Endodermal cell (in vitro differentiated cells): ENCODE measurements at regions not wholly inside any gene's neighbourhood (a gene's known extent, or its start where the extent isn't known, plus 50 kb on each side); places are given as distances from the start of the nearest gene placed in this dataset.
A peak's percentile ranks its signal among the peaks of the same experiment; 100 is the strongest.

ENCODE experiments used
- DNase-seq: peaks from one replicate; pipeline ENCODE4 v3.0.0-alpha.2; 2017
- H3K27ac ChIP-seq: 2 replicates; pipeline ENCODE4 v1.5.1; 2013; ENCODE audit warnings: mild to moderate bottlenecking, low read depth, low read length, moderate library complexity
- H3K27me3 ChIP-seq: 2 replicates; pipeline ENCODE4 v1.6.1; 2013; ENCODE audit warnings: mild to moderate bottlenecking, low read length, moderate library complexity; ENCODE audit not compliant: insufficient read depth, control insufficient read depth, poor library complexity, severe bottlenecking
- H3K36me3 ChIP-seq: 2 replicates; pipeline ENCODE4 v1.7.0; 2013; ENCODE audit warnings: mild to moderate bottlenecking, low read length, moderate library complexity; ENCODE audit not compliant: control insufficient read depth, insufficient read depth
- H3K4me1 ChIP-seq: one replicate; pipeline ENCODE4 v1.7.0; 2013; ENCODE audit warnings: low read length; ENCODE audit not compliant: control insufficient read depth, insufficient read depth
- H3K4me3 ChIP-seq: 2 replicates; pipeline ENCODE4 v1.5.1; 2013; ENCODE audit warnings: mild to moderate bottlenecking, low read length, moderate library complexity
- H3K9ac ChIP-seq: 2 replicates; pipeline ENCODE4 v1.6.1; 2013; ENCODE audit warnings: mild to moderate bottlenecking, low read length, moderate library complexity; ENCODE audit not compliant: poor library complexity, severe bottlenecking; ENCODE audit errors: extremely low read depth
- H3K9me3 ChIP-seq: 2 replicates; pipeline ENCODE4 v1.6.1; 2013; ENCODE audit warnings: mild to moderate bottlenecking, low read length, moderate library complexity; ENCODE audit not compliant: control insufficient read depth
- H3K27ac Mint-ChIP-seq: 2 replicates; pipeline ENCODE4 v1.8.0; 2020; ENCODE audit warnings: mixed read lengths
- H3K27me3 Mint-ChIP-seq: 2 replicates; pipeline ENCODE4 v1.8.0; 2021; ENCODE audit warnings: mild to moderate bottlenecking, mixed read lengths; ENCODE audit not compliant: insufficient read depth
- H3K36me3 Mint-ChIP-seq: 2 replicates; pipeline ENCODE4 v1.8.0; 2020; ENCODE audit warnings: low read depth, mixed read lengths
- H3K4me1 Mint-ChIP-seq: 2 replicates; pipeline ENCODE4 v1.8.0; 2020; ENCODE audit warnings: mixed read lengths
- H3K4me3 Mint-ChIP-seq: 2 replicates; pipeline ENCODE4 v1.8.0; 2020; ENCODE audit warnings: mild to moderate bottlenecking, moderate library complexity, mixed read lengths
- H3K9me3 Mint-ChIP-seq: 2 replicates; pipeline ENCODE4 v1.8.0; 2020; ENCODE audit warnings: mild to moderate bottlenecking, mixed read lengths
- CTCF ChIP-seq: fragments of 200-600 bp; sonication (generic); conservative IDR thresholded peaks from 2 replicates; pipeline ENCODE4 v1.5.0; 2021; ENCODE audit warnings: antibody characterized with exemption, mild to moderate bottlenecking
- WGBS, 2 experiments: methylation state at CpG; one replicate each; pipeline versions ENCODE4 v1.1.5 to v1.1.7; 2013; ENCODE audit warnings: missing lambda C conversion rate in 2 of 2, mixed read lengths in 1 of 2; ENCODE audit not compliant: insufficient coverage in 1 of 2, insufficient read length in 1 of 2; 5-methylcytosine and 5-hydroxymethylcytosine counted together

GRCh38 chrX:16268206-16268605 is 100.9 kb downstream of the MAGEB17 start:
- peaks cover 2% of the 10 kb centered on the region for H3K4me1 Mint-ChIP-seq
- H3K27ac ChIP-seq, result no peak overlapping the region
- H3K4me3 ChIP-seq, result no peak overlapping the region
- H3K4me3 Mint-ChIP-seq, result no peak overlapping the region
- peaks cover 7% of the 10 kb centered on the region for H3K36me3 Mint-ChIP-seq
- no peaks in the 10 kb centered on the region for H3K27me3 Mint-ChIP-seq
- TF ChIP-seq CTCF, result no peak
- H3K9ac ChIP-seq, result no peak overlapping the region
- H3K9me3 Mint-ChIP-seq, result peaks cover 21% of the 10 kb centered on the region
- no peak for DNase-seq
- H3K9me3 ChIP-seq, result no peaks in the 10 kb centered on the region
- no peaks in the 10 kb centered on the region for H3K27me3 ChIP-seq
- no peak overlapping the region for H3K27ac Mint-ChIP-seq
- H3K4me1 ChIP-seq, result no peaks in the 10 kb centered on the region
- 96 to 100% methylated on average over 1 to 2 of the region's 2 CpGs for WGBS, 2 experiments
- no peaks in the 10 kb centered on the region for H3K36me3 ChIP-seq

- Histone ChIP-seq H3K9me3 (no peaks in the 10 kb centered on the region), H3K4me1 (no peaks in the 10 kb centered on the region), H3K9ac (no peak overlapping the region), H3K27ac (no peak overlapping the region), H3K27me3 (no peaks in the 10 kb centered on the region), H3K4me3 (no peak overlapping the region), H3K36me3 (no peaks in the 10 kb centered on the region)
- H3K9me3 Mint-ChIP-seq, result peaks cover 59% of the 10 kb centered on the region
- H3K27ac Mint-ChIP-seq, result no peak overlapping the region
- TF ChIP-seq CTCF, result peak; percentile 70
- H3K27me3 Mint-ChIP-seq, result no peaks in the 10 kb centered on the region
- no peak overlapping the region for H3K4me3 Mint-ChIP-seq
- WGBS, 2 experiments, result 66% methylated on average over 3 of the region's 3 CpGs; no CpG with 5 or more reads in 1 of the 2 experiments
- peak; percentile 88 for DNase-seq
- H3K4me1 Mint-ChIP-seq, result no peaks in the 10 kb centered on the region
- H3K36me3 Mint-ChIP-seq, result peaks cover 29% of the 10 kb centered on the region
Measured at GRCh38 chrX:16278927-16279326, 111.6 kb downstream of the MAGEB17 start.

- H3K4me3 Mint-ChIP-seq, result no peak overlapping the region
- H3K27me3 Mint-ChIP-seq, result no peaks in the 10 kb centered on the region
- Histone ChIP-seq H3K27ac (no peak overlapping the region), H3K4me3 (no peak overlapping the region), H3K36me3 (no peaks in the 10 kb centered on the region), H3K9me3 (no peaks in the 10 kb centered on the region), H3K9ac (no peak overlapping the region), H3K27me3 (no peaks in the 10 kb centered on the region), H3K4me1 (no peaks in the 10 kb centered on the region)
- H3K4me1 Mint-ChIP-seq, result no peaks in the 10 kb centered on the region
- 94 to 100% methylated on average over 2 of the region's 2 CpGs for whole genome bisulfite sequencing, 2 experiments
- H3K9me3 Mint-ChIP-seq, result peaks cover 31% of the 10 kb centered on the region
- no peak for DNase-seq
- H3K36me3 Mint-ChIP-seq, result peaks cover 22% of the 10 kb centered on the region
- peak; percentile 11 for TF ChIP-seq CTCF
- H3K27ac Mint-ChIP-seq, result no peak overlapping the region
Measured at GRCh38 chrX:16282209-16282608, 114.9 kb downstream of the MAGEB17 start.
